Fibroblast of peridontal ligament (primary cell): ENCODE measurements at regions not wholly inside any gene's neighbourhood (a gene's known extent, or its start where the extent isn't known, plus 50 kb on each side); places are given as distances from the start of the nearest gene placed in this dataset.

Source experiments
- DNase-seq: peaks from one replicate; pipeline ENCODE4 v3.0.0-alpha.2; 2010; ENCODE audit errors: extremely low read depth

GRCh38 chrX:45823536-45823935, 622.9 kb upstream of the DIPK2B start:
- DNase-seq = peak; percentile 58

GRCh38 chrX:45822124-45822523, 621.4 kb upstream of the DIPK2B start:
- DNase-seq = no peak

- DNase-seq = no peak
Measured at GRCh38 chrX:45818913-45819312, 618.2 kb upstream of the DIPK2B start.

GRCh38 chrX:45815441-45815840, 614.8 kb upstream of the DIPK2B start:
- no peak for DNase-seq

- no peak for DNase-seq
Measured at GRCh38 chrX:45811326-45811725, 610.6 kb upstream of the DIPK2B start.

- DNase-seq = peak; percentile 64
Measured at GRCh38 chrX:45807572-45808425, 607.1 kb upstream of the DIPK2B start.

GRCh38 chrX:45806410-45807121, 605.9 kb upstream of the DIPK2B start:
- peak; percentile 98 for DNase-seq

GRCh38 chrX:45804276-45804675, 603.6 kb upstream of the DIPK2B start:
- no peak for DNase-seq

GRCh38 chrX:45803383-45803921, 602.8 kb upstream of the DIPK2B start:
- DNase-seq = peak; percentile 92

GRCh38 chrX:45801554-45801953, 600.9 kb upstream of the DIPK2B start:
- DNase-seq = peak; percentile 63

GRCh38 chrX:45800746-45801453, 600.2 kb upstream of the DIPK2B start:
- peak; percentile 55 for DNase-seq

- DNase-seq = no peak
Measured at GRCh38 chrX:45799576-45799975, 598.9 kb upstream of the DIPK2B start.

- DNase-seq = no peak
Measured at GRCh38 chrX:45795546-45795945, 594.9 kb upstream of the DIPK2B start.

- DNase-seq = no peak
Measured at GRCh38 chrX:45794995-45795337, 594.3 kb upstream of the DIPK2B start.

GRCh38 chrX:45794323-45794994, 593.8 kb upstream of the DIPK2B start:
- no peak for DNase-seq

GRCh38 chrX:45788941-45789348, 588.3 kb upstream of the DIPK2B start:
- no peak for DNase-seq

GRCh38 chrX:45788315-45788714, 587.6 kb upstream of the DIPK2B start:
- no peak for DNase-seq

GRCh38 chrX:45784590-45784989, 583.9 kb upstream of the DIPK2B start:
- DNase-seq = no peak

- no peak for DNase-seq
Measured at GRCh38 chrX:45783002-45783401, 582.3 kb upstream of the DIPK2B start.

- DNase-seq = peak; percentile 83
Measured at GRCh38 chrX:45781901-45782553, 581.4 kb upstream of the DIPK2B start.

- no peak for DNase-seq
Measured at GRCh38 chrX:45778616-45779015, 577.9 kb upstream of the DIPK2B start.
